HUES64 (cell line): ENCODE measurements at regions not wholly inside any gene's neighbourhood (a gene's known extent, or its start where the extent isn't known, plus 50 kb on each side); places are given as distances from the start of the nearest gene placed in this dataset.
"Not testable (repeated sequence)": the region's sequence is repeated elsewhere in the genome, so short reads cannot be mapped to it uniquely, and the experiment has no call there.

Experiments used
- H3K27ac ChIP-seq: 2 replicates; pipeline ENCODE4 v1.7.0; 2013; ENCODE audit warnings: low read depth, low read length, inconsistent platforms
- H3K27me3 ChIP-seq: 2 replicates; pipeline ENCODE4 v1.6.1; 2013; ENCODE audit warnings: mild to moderate bottlenecking, low read length; ENCODE audit not compliant: insufficient read depth
- H3K36me3 ChIP-seq: 2 replicates; pipeline ENCODE4 v1.6.1; 2013; ENCODE audit warnings: mild to moderate bottlenecking, low read length; ENCODE audit not compliant: insufficient read depth
- H3K4me1 ChIP-seq: 2 replicates; pipeline ENCODE4 v1.6.1; 2013; ENCODE audit warnings: mild to moderate bottlenecking, low read length, moderate library complexity; ENCODE audit not compliant: insufficient read depth
- H3K4me3 ChIP-seq: 2 replicates; pipeline ENCODE4 v1.5.1; 2013; ENCODE audit warnings: mild to moderate bottlenecking, low read length, moderate library complexity
- H3K9ac ChIP-seq: 2 replicates; pipeline ENCODE4 v1.6.1; 2013; ENCODE audit warnings: mild to moderate bottlenecking, low read depth, low read length
- H3K9me3 ChIP-seq: 2 replicates; pipeline ENCODE4 v1.6.1; 2013; ENCODE audit warnings: low read depth, low read length; ENCODE audit not compliant: insufficient read depth
- WGBS: fragments of 150-250, 120-280 bp; methylation state at CpG from one replicate; pipeline ENCODE4 v1.1.7; 2013; ENCODE audit warnings: missing lambda C conversion rate; 5-methylcytosine and 5-hydroxymethylcytosine counted together

DNA sequence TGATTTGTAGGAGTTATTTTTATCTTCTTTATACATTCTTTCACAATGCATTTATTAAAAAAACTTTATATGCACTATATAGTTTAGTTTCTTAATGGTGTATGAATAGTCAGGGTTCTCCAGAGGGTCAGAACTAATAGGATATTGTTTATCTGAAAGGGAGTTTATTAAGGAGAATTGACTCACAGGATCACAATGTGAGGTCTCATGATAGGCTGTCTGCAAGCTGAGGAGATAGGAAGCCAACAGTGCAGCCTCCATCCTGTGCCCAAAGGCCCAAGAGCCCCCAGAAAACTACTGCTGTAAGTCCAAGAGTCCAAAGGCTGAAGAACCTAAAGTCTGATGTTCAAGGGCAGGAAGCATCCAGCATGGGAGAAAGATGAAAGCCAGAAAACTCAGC is 192.8 kb upstream of the AHR start:
- Histone ChIP-seq H3K27me3 (no peaks in the 10 kb centered on the region), H3K9ac (no peak overlapping the region), H3K4me3 (no peak overlapping the region), H3K27ac (no peak overlapping the region), H3K36me3 (no peaks in the 10 kb centered on the region), H3K9me3 (peaks cover 8% of the 10 kb centered on the region), H3K4me1 (peaks cover 13% of the 10 kb centered on the region; the same call in 1 of the 2 replicates)

DNA sequence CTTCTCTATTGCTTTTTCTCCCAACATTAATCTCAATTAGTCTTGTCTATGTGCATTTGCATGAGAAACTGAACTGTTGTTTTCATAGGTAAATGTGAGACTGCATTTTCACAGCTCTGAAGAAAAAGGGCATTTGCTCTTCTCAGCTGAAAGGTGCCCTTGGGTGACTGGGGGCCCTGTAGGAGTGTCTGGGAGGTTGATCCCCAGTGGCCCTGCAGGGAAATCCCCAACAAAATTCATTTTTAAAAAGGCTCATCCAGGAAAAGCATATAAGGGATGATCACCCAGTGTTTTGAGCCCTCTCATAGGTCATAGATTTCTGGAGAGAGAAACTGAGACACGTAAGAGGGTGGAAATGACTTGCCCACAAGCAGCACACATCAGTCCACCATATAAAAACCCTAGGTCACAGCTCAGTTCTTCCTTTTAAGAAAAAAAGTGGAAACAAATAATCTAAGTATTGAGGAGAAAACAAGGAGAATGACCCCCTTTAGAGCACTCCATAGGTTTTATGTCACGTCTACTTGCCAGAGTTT is 190.3 kb upstream of the AHR start:
- Histone ChIP-seq H3K27ac (no peak overlapping the region), H3K27me3 (no peaks in the 10 kb centered on the region)

GRCh38 chr7:17109020-17109419 is 189.4 kb upstream of the AHR start:
- Histone ChIP-seq H3K4me3 (no peak overlapping the region), H3K27ac (no peak overlapping the region), H3K27me3 (no peaks in the 10 kb centered on the region), H3K9ac (no peak overlapping the region), H3K4me1 (peaks cover 7% of the 10 kb centered on the region; the same call in 1 of the 2 replicates), H3K36me3 (no peaks in the 10 kb centered on the region), H3K9me3 (no peaks in the 10 kb centered on the region)
- 100% methylated on average over 2 of the region's 2 CpGs for WGBS

More for the DNA sequence above, 190.3 kb upstream of the AHR start:
- Histone ChIP-seq H3K4me3 (no peak overlapping the region), H3K9ac (no peak overlapping the region), H3K9me3 (no peaks in the 10 kb centered on the region), H3K36me3 (no peaks in the 10 kb centered on the region), H3K4me1 (peaks cover 9% of the 10 kb centered on the region; the same call in 1 of the 2 replicates)
- WGBS, result 85% methylated on average over 1 of the region's 2 CpGs

DNA sequence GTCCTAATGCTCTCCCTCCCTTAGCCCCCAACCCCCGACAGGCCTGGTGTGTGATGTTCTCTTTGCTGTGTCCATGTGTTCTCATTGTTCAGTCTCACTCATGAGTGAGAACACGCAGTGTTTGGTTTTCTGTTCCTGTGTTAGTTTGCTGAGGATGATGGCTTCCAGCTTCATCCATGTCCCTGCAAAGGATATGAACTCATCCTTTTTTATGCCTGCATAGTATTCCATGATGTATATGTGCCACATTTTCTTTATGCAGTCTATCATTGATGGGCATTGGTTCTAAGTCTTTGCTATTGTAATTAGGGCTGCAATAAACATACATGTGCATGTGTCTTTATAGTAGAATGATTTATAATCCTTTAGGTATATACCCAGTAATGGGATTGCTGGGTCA is 184.7 kb upstream of the AHR start:
- 96% methylated on average over 2 of the region's 2 CpGs for WGBS
- not testable (repeated sequence) for H3K9ac ChIP-seq, H3K4me1 ChIP-seq, H3K4me3 ChIP-seq, H3K9me3 ChIP-seq, H3K27ac ChIP-seq, H3K27me3 ChIP-seq, H3K36me3 ChIP-seq

- WGBS, result 96% methylated on average over 3 of the region's 3 CpGs
- Histone ChIP-seq H3K27ac (no peak overlapping the region), H3K9ac (no peak overlapping the region), H3K36me3 (no peaks in the 10 kb centered on the region), H3K9me3 (no peaks in the 10 kb centered on the region), H3K27me3 (no peaks in the 10 kb centered on the region), H3K4me3 (no peak overlapping the region), H3K4me1 (no peaks in the 10 kb centered on the region; the same call in 1 of the 2 replicates)
Measured at GRCh38 chr7:17118412-17118811, 180.0 kb upstream of the AHR start.

DNA sequence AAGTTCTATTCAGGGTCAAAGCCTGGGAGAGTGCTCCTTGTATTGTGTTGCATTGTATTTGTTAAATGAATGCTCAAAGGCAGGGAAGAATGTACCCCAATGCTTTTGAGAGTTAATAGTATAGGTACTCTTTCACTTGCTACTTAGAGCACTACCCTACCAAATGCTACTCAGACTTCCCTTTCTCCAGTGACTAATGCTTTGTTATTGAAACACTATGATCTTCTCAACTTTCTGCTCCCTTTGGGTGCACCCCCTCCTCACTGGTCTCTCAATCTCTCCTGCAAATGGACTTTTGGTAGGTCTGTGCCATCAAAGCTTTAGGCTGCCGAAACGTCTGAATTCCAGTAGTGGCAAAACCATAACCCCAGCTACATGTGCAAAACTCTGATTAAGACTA is 177.7 kb upstream of the AHR start:
- no peak overlapping the region for H3K27ac ChIP-seq
- no peaks in the 10 kb centered on the region for H3K27me3 ChIP-seq
- H3K36me3 ChIP-seq, result no peaks in the 10 kb centered on the region
- H3K4me1 ChIP-seq, result no peaks in the 10 kb centered on the region; the same call in 1 of the 2 replicates
- WGBS, result 95% methylated on average over 2 of the region's 2 CpGs
- H3K9ac ChIP-seq, result no peak overlapping the region
- no peak overlapping the region for H3K4me3 ChIP-seq
- H3K9me3 ChIP-seq, result no peaks in the 10 kb centered on the region

- Histone ChIP-seq H3K36me3 (no peaks in the 10 kb centered on the region), H3K27me3 (no peaks in the 10 kb centered on the region), H3K4me1 (no peaks in the 10 kb centered on the region; the same call in 1 of the 2 replicates), H3K9ac (no peak overlapping the region), H3K9me3 (no peaks in the 10 kb centered on the region), H3K27ac (no peak overlapping the region), H3K4me3 (no peak overlapping the region)
- no CpG with 5 or more reads among the region's 1 CpG for WGBS
Measured at GRCh38 chr7:17121671-17122070, 176.8 kb upstream of the AHR start.

DNA sequence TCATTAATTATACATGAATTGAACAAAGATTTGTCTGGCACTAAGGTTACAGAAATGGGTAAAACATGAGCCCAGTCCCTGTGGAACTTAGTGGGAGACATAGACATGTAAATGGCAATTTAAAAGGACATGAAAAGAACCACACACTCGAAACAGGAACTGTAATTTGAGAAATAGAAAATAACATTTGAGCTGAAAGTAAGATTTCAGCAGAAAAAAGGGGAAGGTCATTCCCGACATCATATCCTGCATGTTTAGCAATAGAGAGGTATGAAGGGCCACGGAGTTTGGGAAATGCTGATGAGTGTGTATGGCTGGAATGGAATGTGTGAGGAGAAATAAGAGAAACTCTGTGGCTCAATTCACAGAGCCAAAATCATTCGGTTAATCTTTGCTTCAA is 175.4 kb upstream of the AHR start:
- no peaks in the 10 kb centered on the region for H3K9me3 ChIP-seq
- no peaks in the 10 kb centered on the region; the same call in 1 of the 2 replicates for H3K4me1 ChIP-seq
- H3K9ac ChIP-seq, result no peak overlapping the region
- H3K4me3 ChIP-seq, result no peak overlapping the region
- 91% methylated on average over 4 of the region's 4 CpGs for WGBS
- H3K27ac ChIP-seq, result no peak overlapping the region
- no peaks in the 10 kb centered on the region for H3K27me3 ChIP-seq
- H3K36me3 ChIP-seq, result no peaks in the 10 kb centered on the region

DNA sequence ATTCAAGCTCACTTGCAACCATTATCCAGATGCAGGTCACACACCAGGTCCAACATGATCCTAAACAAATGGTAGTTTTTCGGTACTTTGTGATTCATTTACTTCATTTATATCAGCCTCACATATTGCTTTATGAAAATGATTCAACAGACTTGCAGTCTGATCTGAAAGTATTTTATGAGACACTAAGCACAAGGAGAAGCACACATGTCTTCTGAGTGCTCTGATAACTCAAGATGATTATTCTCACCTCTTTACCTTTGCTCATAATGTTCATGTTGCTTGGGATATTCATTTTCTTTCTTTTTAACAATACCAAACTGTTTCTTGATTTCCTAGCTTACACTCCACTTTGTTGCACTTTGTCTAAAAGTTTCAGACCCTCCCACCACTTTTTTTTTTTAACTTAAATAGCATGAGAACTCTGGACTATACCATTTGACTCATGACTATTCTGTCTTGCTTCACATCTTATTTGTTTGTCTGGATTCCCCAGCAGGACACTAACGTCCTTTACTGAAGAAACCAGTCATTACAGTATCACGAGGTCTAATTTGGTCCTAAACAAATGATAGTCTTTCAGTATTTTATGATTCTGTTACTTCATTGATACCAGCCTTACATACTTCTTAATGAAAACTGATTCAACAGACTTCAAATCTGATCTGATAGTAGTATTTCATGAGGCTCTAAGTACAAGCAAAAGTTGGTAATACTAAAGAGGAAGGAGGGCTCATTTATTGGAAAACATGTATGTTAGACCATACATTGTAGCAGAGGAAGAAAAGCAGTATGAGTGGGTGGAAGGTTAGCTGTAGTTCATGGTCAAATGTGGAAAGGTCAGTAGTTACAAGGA is 171.8 kb upstream of the AHR start:
- H3K27ac ChIP-seq, result no peak overlapping the region
- WGBS, result 95% methylated on average over 3 of the region's 3 CpGs
- H3K4me3 ChIP-seq, result no peak overlapping the region
- no peaks in the 10 kb centered on the region for H3K27me3 ChIP-seq
- no peak overlapping the region for H3K9ac ChIP-seq
- H3K4me1 ChIP-seq, result peaks cover 3% of the 10 kb centered on the region
- H3K36me3 ChIP-seq, result no peaks in the 10 kb centered on the region
- no peaks in the 10 kb centered on the region for H3K9me3 ChIP-seq

GRCh38 chr7:17129218-17129617 is 169.2 kb upstream of the AHR start:
- Histone ChIP-seq H3K36me3 (no peaks in the 10 kb centered on the region), H3K4me3 (no peak overlapping the region), H3K4me1 (peaks cover 3% of the 10 kb centered on the region; the same call in 1 of the 2 replicates), H3K27ac (no peak overlapping the region), H3K27me3 (no peaks in the 10 kb centered on the region), H3K9me3 (no peaks in the 10 kb centered on the region), H3K9ac (no peak overlapping the region)
- 97% methylated on average over 1 of the region's 2 CpGs for WGBS

DNA sequence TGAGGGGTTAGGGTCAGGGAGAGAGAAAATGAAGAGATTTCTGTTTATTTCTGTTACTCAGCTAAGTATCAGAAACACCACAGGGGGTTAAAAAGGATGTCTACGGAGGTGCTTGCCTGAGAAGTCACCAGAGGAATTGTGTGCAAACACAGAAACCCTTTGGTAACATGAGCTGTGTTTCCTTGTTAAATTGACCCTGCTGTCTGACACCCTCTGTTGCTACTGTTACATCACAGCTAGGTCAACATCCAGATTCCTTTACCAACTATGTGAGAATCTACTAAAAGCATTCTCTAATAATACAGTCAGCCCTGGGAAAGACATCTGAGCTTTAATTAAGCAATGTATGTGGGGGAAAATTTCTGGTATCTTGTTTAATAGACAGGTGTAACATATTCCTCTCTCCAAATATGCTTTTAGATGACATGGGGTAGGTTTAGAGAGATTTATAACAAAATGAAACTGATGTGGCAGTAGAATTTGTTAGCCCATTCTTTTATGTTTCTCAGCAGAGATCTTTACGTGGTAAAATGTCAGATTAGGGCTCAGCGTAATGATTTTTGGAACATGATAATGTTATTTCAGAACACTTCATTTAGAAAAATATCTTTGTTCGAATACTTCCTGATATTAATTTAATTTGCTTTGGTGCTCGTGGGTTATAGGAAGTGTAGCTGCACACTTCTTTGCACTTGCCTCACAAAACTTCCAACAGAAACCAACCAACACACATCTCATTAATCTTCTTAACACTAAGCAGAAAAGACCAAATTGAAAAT is 168.0 kb upstream of the AHR start:
- 77% methylated on average over 4 of the region's 5 CpGs for WGBS
- Histone ChIP-seq H3K4me3 (no peak overlapping the region), H3K27me3 (no peaks in the 10 kb centered on the region), H3K9ac (no peak overlapping the region), H3K4me1 (peaks cover 3% of the 10 kb centered on the region; the same call in 1 of the 2 replicates), H3K36me3 (no peaks in the 10 kb centered on the region), H3K27ac (peak overlapping the region; percentile 5; the same call in 1 of the 2 replicates), H3K9me3 (no peaks in the 10 kb centered on the region)
